Ammon's horn (tissue), 1 donor: ENCODE measurements at regions not wholly inside any gene's neighbourhood (a gene's known extent, or its start where the extent isn't known, plus 50 kb on each side); places are given as distances from the start of the nearest gene placed in this dataset.
"Not testable (repeated sequence)": the region's sequence is repeated elsewhere in the genome, so short reads cannot be mapped to it uniquely, and the experiment has no call there.

ENCODE experiments used
- DNase-seq: peaks from one replicate; pipeline ENCODE4 v3.0.0-alpha.2; 2016; ENCODE audit warnings: low spot score

DNA sequence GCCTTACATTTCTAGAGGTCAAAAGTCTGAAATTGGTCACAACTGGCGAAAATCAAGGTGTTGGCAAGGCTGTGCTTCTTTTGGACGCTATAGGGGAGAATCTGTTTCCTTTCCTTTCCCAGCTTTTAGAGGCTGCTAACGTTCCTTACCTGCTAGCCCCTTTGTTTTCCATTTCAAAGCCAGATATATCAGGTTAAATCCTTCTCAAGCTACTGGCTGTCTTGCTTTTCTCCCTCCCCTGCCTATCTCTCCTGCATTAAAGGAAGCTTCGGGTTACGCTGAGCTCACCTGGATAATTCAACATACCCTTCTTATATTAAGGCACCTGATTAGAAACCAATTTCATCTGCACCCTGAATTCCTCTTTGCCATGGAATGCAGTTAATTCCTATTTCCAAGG lies 1569.7 kb upstream of the SLC10A2 start:
- no peak for DNase-seq

DNA sequence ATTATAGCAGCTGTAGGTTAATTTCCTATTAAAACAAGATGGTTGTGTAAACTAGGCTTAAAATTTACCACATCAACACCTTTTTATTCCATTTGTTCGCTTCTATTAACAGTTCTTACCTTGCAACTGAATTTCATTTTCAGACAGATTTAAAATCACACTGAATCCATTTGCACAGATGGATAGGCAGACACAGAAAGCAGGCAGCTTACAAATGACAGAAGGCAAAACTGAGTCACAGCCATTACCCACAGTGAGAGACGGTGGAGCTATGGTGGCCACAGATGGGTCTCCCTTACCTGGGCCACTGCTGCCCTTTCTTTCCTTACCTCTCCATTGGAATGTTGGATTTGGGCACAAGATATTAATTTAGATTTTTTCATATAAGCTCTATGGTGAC lies 1567.8 kb upstream of the SLC10A2 start:
- peak; percentile 40 for DNase-seq

DNA sequence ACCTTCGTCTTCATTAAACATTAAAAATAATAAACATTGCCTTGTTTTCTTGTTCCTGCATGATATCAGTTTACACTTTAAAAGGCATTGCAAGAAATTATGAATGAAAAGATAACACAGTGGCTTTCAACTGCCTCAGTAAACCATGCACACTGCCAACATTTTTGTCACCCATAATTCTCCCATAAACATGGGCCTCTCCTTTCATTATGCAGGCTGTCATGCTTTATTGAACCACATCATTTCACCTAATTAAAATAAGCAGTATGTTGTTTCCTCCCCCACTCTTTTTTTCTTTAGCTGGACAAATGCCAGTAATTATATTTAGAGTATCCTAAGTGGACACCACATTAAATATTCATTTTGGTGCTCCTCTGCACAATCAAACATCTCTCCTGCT lies 1566.5 kb upstream of the SLC10A2 start:
- DNase-seq: no peak

DNA sequence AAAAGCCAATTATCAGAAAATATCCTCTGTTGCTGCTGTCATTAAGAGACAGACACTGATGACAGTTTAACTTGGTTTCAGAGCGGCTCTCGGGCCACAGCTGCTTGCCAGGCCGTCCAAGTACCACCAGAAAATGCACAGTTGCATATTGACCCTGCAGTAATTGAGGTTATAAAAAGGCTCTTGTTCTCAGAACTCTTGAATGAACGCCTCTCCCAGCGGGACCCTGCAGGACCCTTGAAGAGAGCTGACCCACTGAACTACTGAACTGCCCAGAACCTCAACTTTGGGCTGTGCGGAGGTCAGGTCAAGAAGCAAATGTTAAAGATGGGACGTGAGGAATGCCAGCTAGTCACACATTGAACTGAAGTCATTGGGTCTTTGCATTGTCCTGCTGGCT lies 1559.0 kb upstream of the SLC10A2 start:
- no peak for DNase-seq

DNA sequence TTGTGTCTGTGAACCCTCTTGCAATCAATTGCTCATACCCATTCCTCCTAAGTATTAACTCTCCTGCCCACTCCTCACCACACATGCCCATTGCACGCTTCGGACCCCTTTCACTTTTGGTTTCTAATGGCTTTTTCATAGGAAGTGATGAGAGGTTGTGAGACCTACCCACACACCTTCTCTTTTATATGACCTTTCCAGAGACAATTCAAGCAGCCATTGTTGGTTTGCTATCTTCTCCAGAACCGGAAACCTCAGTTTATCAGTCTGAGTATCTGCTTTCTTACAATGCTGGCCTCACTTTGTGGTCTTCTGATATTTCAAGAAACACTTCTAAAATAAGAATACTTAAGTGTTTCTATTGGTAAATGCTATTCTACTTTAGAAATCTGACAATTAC lies 1550.8 kb upstream of the SLC10A2 start:
- DNase-seq: no peak

DNA sequence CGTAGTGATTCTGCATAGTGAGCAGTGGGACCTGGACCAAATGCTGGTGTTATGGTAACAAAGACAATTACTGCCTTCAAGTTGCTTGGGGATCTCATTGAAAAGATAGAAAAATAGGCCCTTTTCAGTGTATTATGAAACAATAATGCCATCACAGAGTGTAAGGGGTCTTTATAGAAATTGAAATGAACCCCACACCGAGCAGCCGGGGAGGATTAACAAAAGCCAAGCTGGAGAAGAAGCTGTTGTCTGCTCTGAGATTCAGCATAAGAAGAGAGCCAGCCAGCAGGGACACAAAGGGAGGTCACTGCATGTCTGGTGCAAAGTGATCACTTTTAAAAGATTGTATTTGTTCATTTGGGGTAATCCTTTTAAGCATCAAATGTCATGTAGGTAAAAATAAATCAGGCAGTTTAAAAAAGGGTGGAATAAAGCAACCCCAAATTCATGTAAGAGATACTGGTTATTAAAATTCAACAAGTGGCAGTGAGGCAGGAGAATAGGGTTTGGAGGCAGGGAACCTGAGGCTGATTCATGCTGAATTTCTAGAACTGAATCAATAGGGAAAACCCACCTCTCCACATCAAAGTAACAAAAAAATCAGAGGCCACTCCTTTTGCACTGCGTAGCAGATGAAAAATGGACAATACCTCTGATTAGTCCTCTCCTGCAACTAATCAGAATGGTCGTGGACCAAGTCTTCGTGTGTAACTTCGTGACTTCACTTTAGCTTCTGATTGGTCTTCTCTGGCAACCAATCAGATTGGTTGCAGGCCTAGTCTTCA lies 1548.3 kb upstream of the SLC10A2 start:
- DNase-seq: no peak

DNA sequence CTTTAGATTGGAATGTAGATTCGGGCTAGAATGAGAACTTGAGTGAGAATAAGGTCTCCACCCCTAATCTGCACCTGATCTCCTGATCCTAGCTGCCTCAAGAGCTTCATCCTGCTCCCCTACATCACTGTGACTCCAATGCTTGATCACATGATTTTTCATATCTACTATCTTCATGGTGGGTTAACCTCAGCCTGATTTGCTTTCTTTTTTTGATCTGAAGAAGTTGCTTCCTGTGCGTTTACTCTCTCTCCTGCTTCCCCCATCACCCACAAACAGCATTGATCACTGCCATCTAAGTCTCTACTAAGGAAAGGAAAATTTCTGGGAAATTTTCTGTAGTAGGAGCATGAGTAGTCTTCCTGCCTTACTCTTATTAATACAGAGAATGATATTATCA lies 1542.1 kb upstream of the SLC10A2 start:
- DNase-seq: no peak

DNA sequence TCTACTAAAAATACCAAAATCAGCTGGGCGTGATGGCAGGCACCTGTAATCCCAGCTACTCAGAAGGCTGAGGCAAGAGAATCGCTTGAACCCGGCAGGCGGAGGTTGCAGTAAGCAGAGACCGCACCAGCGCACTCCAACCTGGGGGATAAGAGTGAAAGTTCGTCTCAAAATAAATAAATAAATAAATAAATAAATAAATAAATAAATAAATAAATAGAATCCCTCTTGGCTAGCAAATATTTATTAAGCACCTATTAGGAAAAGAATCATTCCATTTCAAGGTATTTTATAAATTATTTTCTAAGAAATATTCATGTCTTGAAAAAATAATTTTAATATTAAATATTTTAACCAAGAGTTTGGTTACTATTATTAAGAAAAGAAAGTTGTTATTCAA lies 1539.2 kb upstream of the SLC10A2 start:
- DNase-seq: not testable (repeated sequence)

DNA sequence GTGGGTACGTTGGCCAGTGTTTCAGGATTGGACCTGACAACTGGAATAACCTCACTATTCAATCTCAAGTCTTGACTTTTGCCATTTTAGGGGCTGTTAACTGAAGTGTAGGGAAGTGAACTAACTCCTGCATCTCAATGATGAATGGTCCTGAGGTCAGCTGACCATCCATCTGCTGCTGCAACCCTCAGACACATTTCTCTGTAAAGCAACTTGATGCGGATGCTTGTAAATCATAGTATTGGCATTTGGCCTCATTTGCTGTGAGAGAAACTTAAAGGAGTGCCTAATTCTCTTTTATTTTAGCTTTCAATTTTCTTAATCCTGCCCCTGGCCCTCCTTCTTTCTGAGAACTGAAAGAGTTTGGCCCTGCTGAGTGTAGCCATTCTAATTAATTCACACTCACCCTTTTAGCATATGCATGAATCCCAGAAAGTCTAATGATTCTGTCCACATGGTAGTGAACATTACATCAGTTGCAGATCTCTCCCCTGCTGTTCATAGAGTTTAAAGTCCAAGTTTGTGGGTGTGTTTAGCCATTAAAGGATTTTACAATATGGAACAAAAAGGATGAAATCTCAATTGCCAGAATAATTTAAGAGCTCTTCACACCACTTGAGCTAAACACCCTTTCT lies 1531.4 kb upstream of the SLC10A2 start:
- DNase-seq: no peak

DNA sequence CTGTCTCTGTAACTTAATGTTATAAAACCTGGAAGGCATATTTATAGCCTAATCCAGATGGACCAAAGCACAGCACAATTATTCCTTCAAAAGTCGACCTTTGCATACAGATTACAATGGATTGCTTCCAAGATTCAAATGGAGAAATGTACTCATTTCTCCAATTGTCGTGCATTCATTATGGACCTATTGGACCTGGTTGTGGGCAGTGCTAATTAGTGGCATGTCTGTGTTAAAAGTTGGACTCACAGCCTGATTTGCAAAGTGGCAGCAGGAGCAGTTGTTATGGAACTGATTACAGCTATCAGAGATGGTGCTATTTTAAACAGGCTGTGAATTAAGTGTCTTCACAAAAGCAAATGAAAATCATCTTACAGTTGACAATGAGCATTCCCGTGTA lies 1529.3 kb upstream of the SLC10A2 start:
- peak; percentile 6 for DNase-seq

DNA sequence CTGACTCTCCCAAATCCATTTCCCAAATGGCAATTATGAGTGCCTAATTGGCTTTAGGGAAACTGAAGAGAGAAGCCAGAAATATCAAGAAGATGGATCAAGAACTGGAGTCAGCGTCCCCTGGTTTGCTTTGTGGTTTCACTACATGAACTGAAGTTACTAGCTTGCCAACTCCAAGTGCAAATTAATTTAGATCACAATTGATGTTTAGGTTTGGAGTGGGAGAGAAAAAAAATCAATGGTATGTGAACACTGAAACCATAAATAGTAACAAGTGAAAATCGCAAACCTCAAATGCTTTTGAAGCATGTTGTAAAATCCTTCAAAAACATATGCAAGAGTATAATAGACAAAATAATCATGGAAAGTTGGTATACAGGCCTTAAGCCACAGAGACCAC lies 1528.6 kb upstream of the SLC10A2 start:
- DNase-seq: no peak

DNA sequence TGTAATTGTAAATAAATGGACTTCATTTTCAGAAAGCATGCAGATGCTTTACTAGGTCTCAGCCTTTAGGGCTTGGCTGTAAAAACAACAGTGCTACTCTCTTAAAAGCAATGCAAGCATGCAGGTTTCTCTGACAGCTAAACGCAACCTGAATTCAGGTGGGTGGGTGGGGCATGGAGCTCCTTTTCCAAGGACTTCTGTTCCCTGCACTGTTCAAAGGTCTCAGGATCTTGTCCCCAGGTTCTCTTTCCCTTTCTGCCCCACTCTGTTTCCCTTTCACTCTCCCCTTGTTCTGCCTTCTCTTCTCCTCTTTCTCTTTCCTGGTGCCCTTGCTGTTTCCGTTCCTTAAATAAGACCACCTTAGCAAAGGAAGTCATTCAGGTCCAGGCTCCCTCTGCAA lies 1527.5 kb upstream of the SLC10A2 start:
- no peak for DNase-seq

DNA sequence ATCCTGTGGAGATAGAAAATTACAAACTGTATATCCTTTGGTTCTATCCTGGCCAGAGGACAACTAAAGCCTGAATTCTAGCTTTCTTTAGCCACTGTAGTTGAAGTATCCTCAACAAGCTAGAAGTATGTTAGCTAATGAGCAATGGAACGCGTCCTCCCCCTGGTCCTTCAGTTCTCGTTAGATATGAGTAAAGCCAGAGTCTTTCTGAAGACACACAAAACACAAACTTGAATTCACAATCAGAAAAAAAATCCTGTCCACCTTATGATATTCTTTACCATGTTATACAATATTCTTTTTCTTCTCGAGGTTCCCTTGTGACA lies 1527.0 kb upstream of the SLC10A2 start:
- no peak for DNase-seq

DNA sequence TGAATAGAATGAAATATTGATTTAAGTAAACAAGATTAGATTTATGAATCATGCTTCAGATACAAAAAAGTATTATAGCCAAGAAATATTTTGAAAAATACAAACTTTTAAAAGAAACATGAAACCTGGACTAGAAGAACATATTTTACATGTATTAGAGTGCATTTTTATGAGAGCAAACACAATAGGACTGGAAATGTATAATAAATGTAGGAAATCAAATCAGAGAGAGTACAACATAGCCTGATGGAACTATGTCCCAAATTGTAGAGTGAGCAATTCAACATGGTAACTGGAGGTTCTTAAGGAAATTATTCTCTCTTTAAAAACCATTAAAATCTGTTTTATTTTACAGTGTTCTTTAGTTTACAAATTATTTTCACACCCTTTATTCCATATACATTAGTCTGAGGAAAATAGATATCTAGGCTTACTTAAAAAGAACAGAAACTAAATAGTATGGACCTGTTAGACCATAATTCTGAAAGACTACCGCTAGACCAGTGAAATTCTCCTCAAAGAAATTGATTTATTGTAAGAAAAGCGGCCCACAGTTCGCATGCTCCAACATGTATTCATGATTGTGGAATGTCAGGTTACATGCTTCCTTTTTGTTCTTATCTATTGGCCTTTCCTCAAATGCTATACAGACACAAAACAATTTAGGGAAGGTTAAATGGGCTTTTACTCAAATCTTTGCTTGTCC lies 1526.5 kb upstream of the SLC10A2 start:
- DNase-seq: no peak

DNA sequence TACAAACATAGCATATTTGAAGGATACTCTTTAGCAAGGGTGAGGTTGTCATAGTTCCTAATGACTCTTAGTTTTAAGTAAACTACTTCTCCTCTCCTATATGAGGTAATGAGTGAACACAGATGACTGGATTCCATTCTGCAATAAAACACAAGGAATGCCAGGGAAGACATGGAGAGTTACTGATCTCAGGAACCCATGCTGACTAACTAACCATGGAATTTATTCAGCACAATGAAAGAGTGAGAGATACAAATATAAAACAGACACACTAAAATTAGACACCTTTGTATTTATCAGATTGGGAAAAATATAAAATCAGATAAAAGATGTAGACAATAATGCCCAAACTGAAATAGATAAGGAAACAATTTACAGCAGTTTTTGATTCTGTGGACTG lies 1525.9 kb upstream of the SLC10A2 start:
- DNase-seq: no peak

DNA sequence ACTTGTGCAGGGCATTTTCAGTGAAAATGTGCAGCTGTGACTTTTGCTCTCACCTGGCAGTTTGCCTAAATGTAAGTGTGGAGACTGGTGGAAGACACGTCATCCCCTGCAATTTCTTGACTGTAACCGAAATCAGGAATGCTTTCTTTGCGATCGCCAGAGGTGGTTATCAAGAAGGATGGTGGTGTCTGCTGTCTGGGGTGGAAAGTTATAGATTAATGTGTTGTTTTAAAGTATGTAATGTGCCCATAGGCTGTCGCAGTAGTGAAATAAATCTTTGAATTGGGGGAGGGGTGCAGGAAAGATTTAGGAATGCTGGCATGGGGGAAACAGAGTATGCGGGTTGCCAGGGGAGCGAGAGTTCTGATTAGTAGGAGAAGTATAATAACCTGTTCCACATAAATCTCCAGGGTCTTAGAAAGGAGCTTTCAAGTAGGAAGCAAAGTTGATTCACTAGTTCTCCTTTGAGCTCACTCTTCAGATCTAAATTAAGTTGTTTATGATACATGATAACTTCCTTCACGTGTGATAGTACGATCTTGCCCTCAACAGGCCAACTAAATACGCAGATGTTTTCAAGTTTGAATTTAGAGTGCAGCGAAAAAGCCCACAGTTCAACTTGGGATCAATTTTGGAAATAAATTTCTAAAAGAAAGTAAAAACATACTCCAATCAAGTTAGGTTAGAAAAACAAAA lies 1520.0 kb upstream of the SLC10A2 start:
- DNase-seq: no peak

DNA sequence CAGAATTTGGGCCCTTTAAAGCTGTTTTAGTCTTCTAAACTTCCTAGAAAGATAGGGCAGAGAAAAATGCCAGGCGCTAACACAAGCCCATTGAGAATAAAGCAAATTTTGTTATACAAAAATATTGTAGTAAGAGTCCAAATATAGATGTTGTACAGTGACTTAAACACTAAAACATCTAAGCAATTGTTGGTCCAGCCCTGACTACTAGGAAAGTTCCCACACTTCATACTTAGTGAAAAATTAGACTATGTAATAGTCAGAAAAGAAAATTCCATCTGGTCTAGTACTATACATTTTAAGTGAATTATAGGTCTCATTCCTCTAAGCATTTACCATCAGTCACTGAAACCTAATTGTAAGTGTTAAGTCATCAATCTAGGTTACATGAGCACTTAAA lies 1518.3 kb upstream of the SLC10A2 start:
- DNase-seq: no peak

DNA sequence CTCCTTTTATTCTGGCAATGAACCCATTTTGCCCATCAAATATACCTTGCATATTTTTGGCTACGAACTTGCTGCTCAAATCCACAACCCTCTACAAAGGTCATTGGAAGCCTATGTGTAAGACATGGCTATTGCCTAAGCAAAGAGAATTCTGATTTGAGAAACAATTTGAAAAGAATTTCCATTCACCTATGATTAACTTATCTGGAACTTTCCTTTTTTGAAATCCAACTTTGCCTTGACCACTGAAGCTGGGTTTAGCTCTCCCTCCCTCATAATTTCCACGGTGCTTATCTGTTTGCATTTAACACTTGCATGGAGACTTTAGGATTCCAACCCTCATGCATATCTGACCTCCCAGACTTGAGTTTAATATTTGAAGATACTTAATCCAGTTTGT lies 1514.7 kb upstream of the SLC10A2 start:
- DNase-seq: no peak

DNA sequence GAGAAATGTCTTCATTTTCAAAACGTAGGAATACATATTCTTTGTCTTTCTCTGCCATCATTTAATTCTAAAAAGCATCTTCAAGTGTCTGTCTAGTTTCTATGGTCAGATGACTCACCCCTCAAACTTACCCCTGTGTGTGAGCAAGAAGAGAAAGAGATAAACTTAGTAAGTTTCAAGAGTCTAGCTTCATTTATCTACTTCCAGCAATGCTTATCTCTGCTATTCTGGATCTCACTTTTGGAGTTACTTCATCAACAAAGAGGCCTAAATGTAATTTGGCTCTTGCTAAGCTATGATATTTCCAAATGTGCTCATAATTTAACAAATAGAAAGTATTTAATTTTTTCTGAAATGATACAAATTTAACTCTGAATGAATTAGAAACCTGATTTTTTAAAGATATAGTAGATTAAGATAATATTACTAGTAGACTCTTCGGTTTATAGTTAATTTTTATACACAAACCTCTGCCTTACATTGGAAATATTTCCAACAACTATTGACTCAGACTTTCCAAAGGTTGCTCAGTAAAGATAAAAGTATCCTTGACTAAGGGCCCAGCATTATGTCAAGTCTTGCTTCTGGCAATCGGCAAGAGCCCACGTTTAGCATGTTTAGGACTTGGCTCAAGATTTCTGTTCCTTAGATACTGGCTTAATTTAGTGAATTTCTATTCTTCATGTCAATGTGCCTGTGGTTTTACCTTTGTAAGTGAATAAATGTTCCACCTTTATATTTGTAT lies 1511.0 kb upstream of the SLC10A2 start:
- DNase-seq: no peak

DNA sequence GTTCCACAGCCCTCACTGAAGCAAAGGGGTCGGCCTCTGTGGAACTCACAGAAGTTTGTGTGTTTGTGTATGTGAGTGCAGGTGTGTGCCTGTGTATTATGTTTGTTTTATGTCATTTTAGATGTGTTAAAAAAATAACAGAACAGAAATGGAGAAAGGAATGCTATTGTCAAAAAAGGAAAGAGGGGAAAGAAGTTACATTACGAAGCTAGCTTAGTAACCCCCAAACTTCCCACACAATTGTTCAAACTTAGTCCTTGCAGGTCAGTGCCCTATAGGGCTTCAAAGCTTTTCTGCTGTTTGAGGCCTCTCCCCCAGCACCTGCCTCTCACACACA lies 1505.6 kb upstream of the SLC10A2 start:
- no peak for DNase-seq

DNA sequence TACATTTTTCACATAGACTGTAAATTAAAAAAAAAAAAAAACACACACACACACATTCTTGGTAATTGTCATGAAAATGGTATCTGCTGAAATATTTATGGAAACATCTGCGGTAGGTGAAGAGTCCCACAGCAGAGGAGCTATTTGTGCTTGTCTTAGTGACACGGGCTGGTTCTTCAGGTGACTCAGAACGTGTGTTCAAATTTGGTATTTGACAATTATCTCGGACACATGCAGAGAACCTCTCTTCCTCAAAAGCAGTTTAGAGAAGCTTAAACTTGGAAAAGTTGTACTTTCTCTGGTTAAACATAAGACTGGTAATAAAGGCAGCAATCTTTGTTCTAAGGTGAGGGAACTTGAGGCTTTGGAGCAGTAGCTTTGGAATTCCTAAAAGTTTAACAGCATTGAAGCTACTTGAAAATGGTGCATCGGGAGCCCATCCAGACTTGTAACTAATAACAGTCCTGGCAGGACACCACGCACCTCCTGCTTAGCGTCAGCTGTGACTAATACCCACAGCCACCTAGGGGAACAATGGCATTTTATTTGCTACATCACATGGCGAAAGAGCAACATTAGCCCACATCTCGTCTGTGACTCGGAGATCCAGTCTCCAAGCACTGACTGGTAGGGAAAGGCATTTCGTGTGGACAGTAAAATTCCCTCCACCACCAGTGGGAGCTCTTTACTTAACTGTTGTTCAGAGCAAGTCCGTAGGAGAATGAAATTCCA lies 1505.1 kb upstream of the SLC10A2 start:
- DNase-seq: peak; percentile 93

DNA sequence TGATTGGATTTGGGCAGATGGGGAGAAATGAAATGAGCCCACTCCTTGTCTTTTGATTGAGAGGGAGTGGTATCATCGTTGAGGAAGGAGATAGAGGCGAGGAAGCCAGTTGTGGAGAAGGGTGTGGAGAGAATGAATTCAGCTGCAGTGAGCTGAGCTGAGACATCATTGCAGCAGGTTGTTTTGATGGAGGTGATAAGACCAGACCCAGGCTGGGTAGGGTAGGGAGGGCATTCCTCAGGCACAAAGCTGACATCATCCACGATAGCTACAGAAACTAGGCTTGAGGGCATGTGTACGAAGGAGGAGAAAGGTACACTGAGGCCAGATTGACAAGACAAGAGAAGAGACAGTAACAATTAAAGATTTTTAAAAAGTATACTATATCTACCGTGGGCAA lies 1500.9 kb upstream of the SLC10A2 start:
- DNase-seq: no peak
